Endodermal cell (in vitro differentiated cells): ENCODE measurements at regions not wholly inside any gene's neighbourhood (a gene's known extent, or its start where the extent isn't known, plus 50 kb on each side); places are given as distances from the start of the nearest gene placed in this dataset.

Source experiments
- DNase-seq: peaks from one replicate; pipeline ENCODE4 v3.0.0-alpha.2; 2017
- H3K27ac ChIP-seq: 2 replicates; pipeline ENCODE4 v1.5.1; 2013; ENCODE audit warnings: mild to moderate bottlenecking, low read depth, low read length, moderate library complexity
- H3K27me3 ChIP-seq: 2 replicates; pipeline ENCODE4 v1.6.1; 2013; ENCODE audit warnings: mild to moderate bottlenecking, low read length, moderate library complexity; ENCODE audit not compliant: insufficient read depth, control insufficient read depth, poor library complexity, severe bottlenecking
- H3K36me3 ChIP-seq: 2 replicates; pipeline ENCODE4 v1.7.0; 2013; ENCODE audit warnings: mild to moderate bottlenecking, low read length, moderate library complexity; ENCODE audit not compliant: control insufficient read depth, insufficient read depth
- H3K4me1 ChIP-seq: one replicate; pipeline ENCODE4 v1.7.0; 2013; ENCODE audit warnings: low read length; ENCODE audit not compliant: control insufficient read depth, insufficient read depth
- H3K4me3 ChIP-seq: 2 replicates; pipeline ENCODE4 v1.5.1; 2013; ENCODE audit warnings: mild to moderate bottlenecking, low read length, moderate library complexity
- H3K9ac ChIP-seq: 2 replicates; pipeline ENCODE4 v1.6.1; 2013; ENCODE audit warnings: mild to moderate bottlenecking, low read length, moderate library complexity; ENCODE audit not compliant: poor library complexity, severe bottlenecking; ENCODE audit errors: extremely low read depth
- H3K9me3 ChIP-seq: 2 replicates; pipeline ENCODE4 v1.6.1; 2013; ENCODE audit warnings: mild to moderate bottlenecking, low read length, moderate library complexity; ENCODE audit not compliant: control insufficient read depth
- H3K27ac Mint-ChIP-seq: 2 replicates; pipeline ENCODE4 v1.8.0; 2020; ENCODE audit warnings: mixed read lengths
- H3K27me3 Mint-ChIP-seq: 2 replicates; pipeline ENCODE4 v1.8.0; 2021; ENCODE audit warnings: mild to moderate bottlenecking, mixed read lengths; ENCODE audit not compliant: insufficient read depth
- H3K36me3 Mint-ChIP-seq: 2 replicates; pipeline ENCODE4 v1.8.0; 2020; ENCODE audit warnings: low read depth, mixed read lengths
- H3K4me1 Mint-ChIP-seq: 2 replicates; pipeline ENCODE4 v1.8.0; 2020; ENCODE audit warnings: mixed read lengths
- H3K4me3 Mint-ChIP-seq: 2 replicates; pipeline ENCODE4 v1.8.0; 2020; ENCODE audit warnings: mild to moderate bottlenecking, moderate library complexity, mixed read lengths
- H3K9me3 Mint-ChIP-seq: 2 replicates; pipeline ENCODE4 v1.8.0; 2020; ENCODE audit warnings: mild to moderate bottlenecking, mixed read lengths
- WGBS, 2 experiments: methylation state at CpG; one replicate each; pipeline versions ENCODE4 v1.1.5 to v1.1.7; 2013; ENCODE audit warnings: missing lambda C conversion rate in 2 of 2, mixed read lengths in 1 of 2; ENCODE audit not compliant: insufficient coverage in 1 of 2, insufficient read length in 1 of 2; 5-methylcytosine and 5-hydroxymethylcytosine counted together
- TF ChIP-seq, protein P1 (sequence below): fragments of 200-600 bp; sonication (generic); conservative IDR thresholded peaks from 2 replicates; pipeline ENCODE4 v1.5.0; 2021; ENCODE audit warnings: antibody characterized with exemption, mild to moderate bottlenecking

DNA sequence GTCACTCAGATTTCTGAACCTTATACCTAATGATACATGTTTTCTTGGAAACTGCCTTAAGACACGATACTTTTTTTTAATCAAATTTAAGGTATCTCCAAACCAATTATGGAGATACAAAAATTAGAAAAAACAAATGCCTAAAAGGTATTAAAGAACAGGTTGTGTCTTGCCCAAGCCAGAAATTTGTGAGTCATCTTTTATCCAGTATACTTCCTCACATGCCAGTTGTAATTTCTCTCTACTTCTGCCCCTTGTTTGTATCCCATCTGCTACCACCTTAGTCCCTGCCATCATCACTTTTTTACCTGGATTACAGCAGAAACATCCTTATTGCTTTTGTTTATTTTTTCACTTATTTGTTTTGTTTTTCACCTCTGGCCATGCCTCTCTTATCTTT lies 571.2 kb upstream of the DAB2 start:
- Mint-ChIP-seq H3K27ac (no peak overlapping the region), H3K4me1 (no peaks in the 10 kb centered on the region), H3K36me3 (no peaks in the 10 kb centered on the region), H3K4me3 (no peak overlapping the region), H3K9me3 (no peaks in the 10 kb centered on the region), H3K27me3 (no peaks in the 10 kb centered on the region)
- H3K9ac ChIP-seq, result no peak overlapping the region
- WGBS, 2 experiments, result 87% methylated on average over 1 of the region's 1 CpG; no CpG with 5 or more reads in 1 of the 2 experiments
- no peaks in the 10 kb centered on the region for H3K36me3 ChIP-seq
- no peak overlapping the region for H3K4me3 ChIP-seq
- no peaks in the 10 kb centered on the region for H3K4me1 ChIP-seq
- no peaks in the 10 kb centered on the region for H3K27me3 ChIP-seq
- H3K27ac ChIP-seq, result no peak overlapping the region
- TF ChIP-seq, protein P1, sequence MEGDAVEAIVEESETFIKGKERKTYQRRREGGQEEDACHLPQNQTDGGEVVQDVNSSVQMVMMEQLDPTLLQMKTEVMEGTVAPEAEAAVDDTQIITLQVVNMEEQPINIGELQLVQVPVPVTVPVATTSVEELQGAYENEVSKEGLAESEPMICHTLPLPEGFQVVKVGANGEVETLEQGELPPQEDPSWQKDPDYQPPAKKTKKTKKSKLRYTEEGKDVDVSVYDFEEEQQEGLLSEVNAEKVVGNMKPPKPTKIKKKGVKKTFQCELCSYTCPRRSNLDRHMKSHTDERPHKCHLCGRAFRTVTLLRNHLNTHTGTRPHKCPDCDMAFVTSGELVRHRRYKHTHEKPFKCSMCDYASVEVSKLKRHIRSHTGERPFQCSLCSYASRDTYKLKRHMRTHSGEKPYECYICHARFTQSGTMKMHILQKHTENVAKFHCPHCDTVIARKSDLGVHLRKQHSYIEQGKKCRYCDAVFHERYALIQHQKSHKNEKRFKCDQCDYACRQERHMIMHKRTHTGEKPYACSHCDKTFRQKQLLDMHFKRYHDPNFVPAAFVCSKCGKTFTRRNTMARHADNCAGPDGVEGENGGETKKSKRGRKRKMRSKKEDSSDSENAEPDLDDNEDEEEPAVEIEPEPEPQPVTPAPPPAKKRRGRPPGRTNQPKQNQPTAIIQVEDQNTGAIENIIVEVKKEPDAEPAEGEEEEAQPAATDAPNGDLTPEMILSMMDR, result no peak
- DNase-seq, result no peak
- H3K9me3 ChIP-seq, result no peaks in the 10 kb centered on the region

DNA sequence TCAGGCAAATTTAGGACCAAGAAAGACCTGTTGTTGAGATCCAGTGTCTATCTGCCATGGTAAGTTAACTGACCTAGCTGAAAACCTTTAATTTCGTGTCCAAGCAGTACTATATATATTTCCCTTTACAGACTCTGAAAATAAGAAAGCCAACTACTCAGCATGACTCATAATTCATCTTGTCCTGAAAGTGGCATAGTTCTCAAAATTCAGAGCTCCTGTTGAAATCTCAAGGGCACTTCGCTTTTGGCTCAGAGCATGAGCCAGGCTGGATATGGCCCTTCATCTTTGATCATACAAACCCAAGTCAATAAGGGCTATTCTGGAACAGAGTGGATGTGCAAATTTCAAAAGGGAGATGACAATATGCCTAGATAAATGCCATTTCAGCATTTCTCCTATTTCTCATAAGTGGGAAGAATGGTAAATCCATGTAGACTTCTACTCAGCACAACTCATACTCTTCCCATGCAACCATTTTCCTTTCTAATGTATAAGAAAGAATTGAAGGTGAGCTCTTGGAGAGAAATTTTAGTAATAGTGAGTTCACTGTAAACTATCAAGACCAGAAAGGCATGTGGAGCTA lies 567.9 kb upstream of the DAB2 start:
- H3K36me3 ChIP-seq, result no peaks in the 10 kb centered on the region
- H3K27ac Mint-ChIP-seq, result no peak overlapping the region
- no peaks in the 10 kb centered on the region for H3K36me3 Mint-ChIP-seq
- H3K4me1 Mint-ChIP-seq, result no peaks in the 10 kb centered on the region
- H3K9me3 ChIP-seq, result no peaks in the 10 kb centered on the region
- H3K4me3 Mint-ChIP-seq, result no peak overlapping the region
- H3K27ac ChIP-seq, result no peak overlapping the region
- no peaks in the 10 kb centered on the region for H3K4me1 ChIP-seq
- H3K27me3 ChIP-seq, result no peaks in the 10 kb centered on the region
- TF ChIP-seq, protein P1, result no peak
- no peaks in the 10 kb centered on the region for H3K9me3 Mint-ChIP-seq
- H3K4me3 ChIP-seq, result no peak overlapping the region
- no peaks in the 10 kb centered on the region for H3K27me3 Mint-ChIP-seq
- WGBS, 2 experiments, result 84 to 94% methylated on average over 2 of the region's 2 CpGs
- no peak overlapping the region for H3K9ac ChIP-seq
- no peak for DNase-seq

DNA sequence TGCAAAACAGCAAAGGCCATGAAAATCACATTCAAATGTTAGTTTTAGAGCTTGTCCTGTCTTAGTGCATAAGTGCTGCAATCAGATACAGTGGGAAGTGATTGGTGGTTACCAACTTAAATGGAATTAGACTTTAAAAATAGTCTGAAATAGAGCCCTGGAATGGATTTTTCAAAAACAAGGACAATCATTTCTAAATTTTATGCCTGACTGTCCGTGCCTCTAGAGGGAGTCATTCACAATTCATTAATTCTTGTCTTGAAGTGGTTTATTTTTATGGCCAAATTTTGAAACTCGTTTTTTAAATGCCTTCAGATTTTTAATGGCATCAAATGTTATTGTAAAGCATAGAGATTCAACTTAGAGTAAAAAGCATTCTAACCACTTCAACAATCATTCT lies 561.8 kb upstream of the DAB2 start:
- no peak overlapping the region for H3K27ac ChIP-seq
- 78% methylated on average over 2 of the region's 2 CpGs; no CpG with 5 or more reads in 1 of the 2 experiments for WGBS, 2 experiments
- H3K4me3 ChIP-seq, result no peak overlapping the region
- H3K9me3 ChIP-seq, result no peaks in the 10 kb centered on the region
- H3K9ac ChIP-seq, result no peak overlapping the region
- no peaks in the 10 kb centered on the region for H3K36me3 Mint-ChIP-seq
- no peak overlapping the region for H3K4me3 Mint-ChIP-seq
- no peaks in the 10 kb centered on the region for H3K27me3 Mint-ChIP-seq
- H3K4me1 ChIP-seq, result no peaks in the 10 kb centered on the region
- DNase-seq, result no peak
- H3K4me1 Mint-ChIP-seq, result no peaks in the 10 kb centered on the region
- TF ChIP-seq, protein P1, result peak; percentile 30
- no peak overlapping the region for H3K27ac Mint-ChIP-seq
- no peaks in the 10 kb centered on the region for H3K9me3 Mint-ChIP-seq
- H3K27me3 ChIP-seq, result no peaks in the 10 kb centered on the region
- no peaks in the 10 kb centered on the region for H3K36me3 ChIP-seq
